ENCODE measurements at regions not wholly inside any gene's neighbourhood (a gene's known extent, or its start where the extent isn't known, plus 50 kb on each side); places are given as distances from the start of the nearest gene placed in this dataset.

GRCh38 chr7:3174515-3175284 lies 126.4 kb upstream of the SDK1 start:
- TF ChIP-seq EZH2 (IDR thresholded peaks at IDR 0.05), result no peak
- TF ChIP-seq POLR2AphosphoS5 (IDR thresholded peaks at IDR 0.05; ENCODE audit: borderline replicate concordance, low read depth, low read length), result no peak
